Neural cell (in vitro differentiated cells): ENCODE measurements at regions not wholly inside any gene's neighbourhood (a gene's known extent, or its start where the extent isn't known, plus 50 kb on each side); places are given as distances from the start of the nearest gene placed in this dataset.

ENCODE experiments used
- H2AFZ ChIP-seq: fragments of 200-600, 300-800 bp; sonication (generic), shearing (Covaris generic); 2 replicates; pipeline ENCODE4 v1.6.0; 2014; ENCODE audit warnings: low read depth, mild to moderate bottlenecking, antibody characterized with exemption, low read length, moderate library complexity
- H3F3A ChIP-seq: fragments of 200-600 bp; shearing (Covaris generic); 2 replicates; pipeline ENCODE4 v1.6.1; 2016; ENCODE audit warnings: mild to moderate bottlenecking, moderate library complexity, mixed read lengths, antibody characterized with exemption, low read length; ENCODE audit not compliant: insufficient read depth, poor library complexity, severe bottlenecking
- H3K27ac ChIP-seq: fragments of 200-600, 300-800 bp; sonication (generic), shearing (Covaris generic); 2 replicates; pipeline ENCODE4 v1.5.1; 2014; ENCODE audit warnings: mild to moderate bottlenecking, low read length, moderate library complexity
- H3K27me3 ChIP-seq: fragments of 300-800, 200-600 bp; sonication (generic), shearing (Covaris generic); 2 replicates; pipeline ENCODE4 v1.6.0; 2014; ENCODE audit warnings: mild to moderate bottlenecking, low read depth, low read length, moderate library complexity; ENCODE audit not compliant: insufficient read depth
- H3K36me3 ChIP-seq: fragments of 300-800, 200-600 bp; sonication (generic), shearing (Covaris generic); 2 replicates; pipeline ENCODE4 v1.5.1; 2014; ENCODE audit warnings: mild to moderate bottlenecking, antibody characterized with exemption, low read length, moderate library complexity; ENCODE audit not compliant: insufficient read depth
- H3K4me2 ChIP-seq: fragments of 300-800, 200-600 bp; sonication (generic), shearing (Covaris generic); 2 replicates; pipeline ENCODE4 v1.6.0; 2014; ENCODE audit warnings: mild to moderate bottlenecking, low read length
- H3K4me3 ChIP-seq: fragments of 300-800, 200-600 bp; sonication (generic), shearing (Covaris generic); 2 replicates; pipeline ENCODE4 v1.5.1; 2014; ENCODE audit warnings: mild to moderate bottlenecking, low read length, moderate library complexity
- H3K79me2 ChIP-seq: fragments of 200-600 bp; shearing (Covaris generic); replicated peaks from 2 replicates; pipeline ENCODE4 v1.6.0; 2014; ENCODE audit warnings: mild to moderate bottlenecking, low read length, moderate library complexity; ENCODE audit not compliant: insufficient read depth
- H3K9ac ChIP-seq: fragments of 300-800, 200-600 bp; sonication (generic), shearing (Covaris generic); 2 replicates; pipeline ENCODE4 v1.6.1; 2016; ENCODE audit warnings: mild to moderate bottlenecking, low read length, mixed read lengths
- H3K9me2 ChIP-seq: fragments of 200-600 bp; shearing (Covaris generic); 2 replicates; pipeline ENCODE4 v1.6.1; 2016; ENCODE audit warnings: mild to moderate bottlenecking, low read length, mixed read lengths; ENCODE audit not compliant: insufficient read depth
- H3K9me3 ChIP-seq: fragments of 200-600, 300-800 bp; sonication (generic), shearing (Covaris generic); 2 replicates; pipeline ENCODE4 v1.6.1; 2016; ENCODE audit warnings: mild to moderate bottlenecking, mixed run types, low read length, moderate library complexity, mixed read lengths
- H4K20me1 ChIP-seq: fragments of 200-600 bp; shearing (Covaris generic); 2 replicates; pipeline ENCODE4 v1.6.1; 2016; ENCODE audit warnings: mild to moderate bottlenecking, mixed run types; ENCODE audit not compliant: insufficient read depth
- CTCF ChIP-seq: fragments of 450-650 bp; IDR thresholded peaks from 2 replicates; pipeline ENCODE4 v1.5.1; 2014; ENCODE audit warnings: antibody characterized with exemption, mild to moderate bottlenecking, moderate library complexity; ENCODE audit not compliant: poor library complexity, severe bottlenecking
- EP300 ChIP-seq: fragments of 450-650 bp; conservative IDR thresholded peaks from 2 replicates; pipeline ENCODE4 v1.6.1; 2014; ENCODE audit warnings: antibody characterized with exemption, mild to moderate bottlenecking, moderate library complexity; ENCODE audit not compliant: poor library complexity, severe bottlenecking
- EZH2 ChIP-seq: fragments of 200-600, 300-800 bp; shearing (Covaris generic), sonication (generic); IDR thresholded peaks from 2 replicates; pipeline ENCODE4 v1.6.1; 2014; ENCODE audit warnings: antibody characterized with exemption, low read length, borderline replicate concordance, mild to moderate bottlenecking; ENCODE audit not compliant: insufficient read depth, poor library complexity, severe bottlenecking
- MXI1 ChIP-seq: fragments of 450-650 bp; conservative IDR thresholded peaks from 2 replicates; pipeline ENCODE4 v1.6.1; 2014; ENCODE audit warnings: antibody characterized with exemption, mild to moderate bottlenecking; ENCODE audit not compliant: poor library complexity, severe bottlenecking
- POLR2AphosphoS5 ChIP-seq: IDR thresholded peaks from 2 replicates; pipeline ENCODE4 v1.6.1; 2012
- RAD21 ChIP-seq: fragments of 450-650 bp; conservative IDR thresholded peaks from 2 replicates; pipeline ENCODE4 v1.6.1; 2014; ENCODE audit warnings: antibody characterized with exemption, mild to moderate bottlenecking, moderate library complexity
- REST ChIP-seq: IDR thresholded peaks from 2 replicates; pipeline ENCODE4 v1.6.1; 2012; ENCODE audit warnings: borderline replicate concordance
- SMC3 ChIP-seq: fragments of 450-650 bp; conservative IDR thresholded peaks from 2 replicates; pipeline ENCODE4 v1.6.1; 2014; ENCODE audit warnings: antibody characterized with exemption, mild to moderate bottlenecking, moderate library complexity; ENCODE audit not compliant: poor library complexity
- TAF1 ChIP-seq: IDR thresholded peaks from 2 replicates; pipeline ENCODE4 v1.6.1; 2012; ENCODE audit warnings: low read depth

GRCh38 chr10:78115135-78115853, 81.6 kb downstream of the RPS24 start:
- H2AFZ ChIP-seq: no peak overlapping the region
- H3K9me3 ChIP-seq: no peaks in the 10 kb centered on the region

GRCh38 chr10:78116361-78116760, 82.7 kb downstream of the RPS24 start:
- H3K4me3 ChIP-seq: no peak overlapping the region
- H3F3A ChIP-seq: no peaks in the 10 kb centered on the region
- H3K9me3 ChIP-seq: no peaks in the 10 kb centered on the region
- H3K79me2 ChIP-seq: no peaks in the 10 kb centered on the region
- no peak overlapping the region for H3K9ac ChIP-seq
- H3K27me3 ChIP-seq: no peaks in the 10 kb centered on the region
- no peak overlapping the region for H2AFZ ChIP-seq
- H4K20me1 ChIP-seq: no peaks in the 10 kb centered on the region
- H3K36me3 ChIP-seq: no peaks in the 10 kb centered on the region
- H3K9me2 ChIP-seq: no peaks in the 10 kb centered on the region
- no peak overlapping the region for H3K27ac ChIP-seq
- H3K4me2 ChIP-seq: no peak overlapping the region
- TF ChIP-seq CTCF (no peak), RAD21 (no peak), POLR2AphosphoS5 (no peak), REST (no peak), TAF1 (no peak), MXI1 (no peak)

More at GRCh38 chr10:78115135-78115853, 81.6 kb downstream of the RPS24 start:
- H3K79me2 ChIP-seq: no peaks in the 10 kb centered on the region
- no peaks in the 10 kb centered on the region for H3F3A ChIP-seq
- no peaks in the 10 kb centered on the region for H3K9me2 ChIP-seq
- no peak overlapping the region for H3K4me2 ChIP-seq
- no peak overlapping the region for H3K9ac ChIP-seq
- H3K27me3 ChIP-seq: no peaks in the 10 kb centered on the region
- H4K20me1 ChIP-seq: no peaks in the 10 kb centered on the region
- TF ChIP-seq SMC3 (no peak), POLR2AphosphoS5 (no peak), CTCF (no peak), RAD21 (no peak), MXI1 (no peak), REST (no peak), EP300 (no peak), TAF1 (no peak), EZH2 (no peak)
- no peaks in the 10 kb centered on the region for H3K36me3 ChIP-seq
- H3K27ac ChIP-seq: no peak overlapping the region
- no peak overlapping the region for H3K4me3 ChIP-seq
